Thyroid gland (tissue), 4 donors: ENCODE measurements at regions not wholly inside any gene's neighbourhood (a gene's known extent, or its start where the extent isn't known, plus 50 kb on each side); places are given as distances from the start of the nearest gene placed in this dataset.

Experiments
- POLR2A ChIP-seq, 2 donors: fragments of 450-650 bp; IDR thresholded peaks; one replicate each; pipeline ENCODE4 v1.6.1; 2017; ENCODE audit warnings: antibody characterized with exemption in 2 of 2, mild to moderate bottlenecking in 2 of 2, moderate library complexity in 1 of 2
- TF ChIP-seq, protein P1 (sequence below), 6 experiments: fragments of 200-600 bp in 3 of 6; fragments of 450-650 bp in 3 of 6; sonication (generic) in 3 of 6; IDR thresholded peaks; one replicate each; pipeline ENCODE4 v1.5.1; 2016 to 2019; ENCODE audit warnings: antibody characterized with exemption in 6 of 6, mild to moderate bottlenecking in 2 of 6, inconsistent platforms in 1 of 6, moderate library complexity in 1 of 6

DNA sequence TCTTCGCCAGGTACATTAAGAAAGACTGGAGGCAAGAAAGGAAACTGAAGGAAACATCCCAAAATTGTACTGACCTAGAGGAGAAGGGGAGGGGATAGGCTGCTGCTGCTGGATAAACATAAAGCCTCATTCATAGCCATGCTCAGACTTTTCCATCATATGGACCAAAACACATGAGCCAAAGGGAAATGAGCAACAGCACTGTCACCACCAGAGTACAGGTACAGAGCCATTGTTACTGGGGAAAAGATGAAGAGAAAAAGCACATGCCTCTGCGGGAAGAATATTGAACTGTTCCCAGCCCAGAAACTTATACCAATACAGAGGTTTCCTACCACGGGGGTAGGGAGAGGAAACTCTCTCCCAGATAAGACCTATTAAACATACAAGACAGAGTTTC lies 861.9 kb downstream of the NTRK3 start:
- TF ChIP-seq, protein P1, sequence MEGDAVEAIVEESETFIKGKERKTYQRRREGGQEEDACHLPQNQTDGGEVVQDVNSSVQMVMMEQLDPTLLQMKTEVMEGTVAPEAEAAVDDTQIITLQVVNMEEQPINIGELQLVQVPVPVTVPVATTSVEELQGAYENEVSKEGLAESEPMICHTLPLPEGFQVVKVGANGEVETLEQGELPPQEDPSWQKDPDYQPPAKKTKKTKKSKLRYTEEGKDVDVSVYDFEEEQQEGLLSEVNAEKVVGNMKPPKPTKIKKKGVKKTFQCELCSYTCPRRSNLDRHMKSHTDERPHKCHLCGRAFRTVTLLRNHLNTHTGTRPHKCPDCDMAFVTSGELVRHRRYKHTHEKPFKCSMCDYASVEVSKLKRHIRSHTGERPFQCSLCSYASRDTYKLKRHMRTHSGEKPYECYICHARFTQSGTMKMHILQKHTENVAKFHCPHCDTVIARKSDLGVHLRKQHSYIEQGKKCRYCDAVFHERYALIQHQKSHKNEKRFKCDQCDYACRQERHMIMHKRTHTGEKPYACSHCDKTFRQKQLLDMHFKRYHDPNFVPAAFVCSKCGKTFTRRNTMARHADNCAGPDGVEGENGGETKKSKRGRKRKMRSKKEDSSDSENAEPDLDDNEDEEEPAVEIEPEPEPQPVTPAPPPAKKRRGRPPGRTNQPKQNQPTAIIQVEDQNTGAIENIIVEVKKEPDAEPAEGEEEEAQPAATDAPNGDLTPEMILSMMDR (IDR thresholded peaks at IDR 0.05), result no peak
- no peak for TF ChIP-seq POLR2A (IDR thresholded peaks at IDR 0.05)
